ENCODE measurements at regions not wholly inside any gene's neighbourhood (a gene's known extent, or its start where the extent isn't known, plus 50 kb on each side); places are given as distances from the start of the nearest gene placed in this dataset.
"Not testable (repeated sequence)": the region's sequence is repeated elsewhere in the genome, so short reads cannot be mapped to it uniquely, and the experiment has no call there.

DNA sequence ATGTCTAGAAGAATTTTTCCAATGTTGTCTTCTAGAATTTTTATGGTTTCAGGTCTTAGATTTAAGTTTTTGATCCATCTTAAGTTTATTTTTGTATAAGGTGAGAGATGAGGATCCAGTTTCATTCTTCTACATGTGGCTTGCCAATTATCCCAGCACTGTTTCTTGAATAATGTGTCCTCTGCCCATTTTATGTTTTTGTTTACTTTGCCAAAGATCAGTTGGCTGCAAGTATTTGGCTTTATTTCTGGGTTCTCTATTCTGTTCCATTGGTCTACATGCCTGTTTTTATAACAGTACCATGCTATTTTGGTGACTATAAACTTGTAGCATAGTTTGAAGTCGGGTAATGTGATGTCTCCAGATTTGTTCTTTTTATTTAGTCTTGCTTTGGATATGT, 78.2 kb upstream of the PTPN13 start:
- H2AFZ ChIP-seq (ENCODE audit: low read depth, low read length); H3K4me2 ChIP-seq (ENCODE audit: insufficient read depth, low read length); H3K9me3 ChIP-seq (replicated peaks; ENCODE audit: control insufficient read depth, insufficient read depth, low read length); DNase-seq (ENCODE audit: low read depth, low spot score); H3K4me1 ChIP-seq (ENCODE audit: control insufficient read depth, extremely low read depth, insufficient read depth, low read length); H4K20me1 ChIP-seq (replicated peaks; ENCODE audit: control insufficient read depth, extremely low read depth, insufficient read depth, low read length); POLR2A ChIA-PET; BruUV-seq (replicated peaks); H3K9me1 ChIP-seq (replicated peaks; ENCODE audit: control insufficient read depth, extremely low read depth, insufficient read depth, low read length); H3K9ac ChIP-seq (replicated peaks; ENCODE audit: extremely low read depth, insufficient read depth, low read length); H3K79me2 ChIP-seq (ENCODE audit: control insufficient read depth, insufficient read depth, low read length); dilution Hi-C loops (cut with MboI; ENCODE audit: extremely low pct_ligation_motif_present, low sequenced_read_pairs); H3K27me3 ChIP-seq (ENCODE audit: control insufficient read depth in 2 of 2, insufficient read depth in 2 of 2, low read length in 2 of 2); H3K4me3 ChIP-seq (replicated peaks in 1 of 3; ENCODE audit: insufficient read depth in 1 of 3, low read depth in 1 of 3, low read length in 3 of 3); CTCF ChIA-PET; H3K36me3 ChIP-seq (ENCODE audit: control insufficient read depth in 2 of 2, extremely low read depth in 1 of 2, insufficient read depth in 2 of 2, low read length in 2 of 2); FAIRE-seq; intact Hi-C loops (cut with micrococcal nuclease); H3K27ac ChIP-seq (ENCODE audit: insufficient read depth, low read depth, low read length): not testable (repeated sequence)

DNA sequence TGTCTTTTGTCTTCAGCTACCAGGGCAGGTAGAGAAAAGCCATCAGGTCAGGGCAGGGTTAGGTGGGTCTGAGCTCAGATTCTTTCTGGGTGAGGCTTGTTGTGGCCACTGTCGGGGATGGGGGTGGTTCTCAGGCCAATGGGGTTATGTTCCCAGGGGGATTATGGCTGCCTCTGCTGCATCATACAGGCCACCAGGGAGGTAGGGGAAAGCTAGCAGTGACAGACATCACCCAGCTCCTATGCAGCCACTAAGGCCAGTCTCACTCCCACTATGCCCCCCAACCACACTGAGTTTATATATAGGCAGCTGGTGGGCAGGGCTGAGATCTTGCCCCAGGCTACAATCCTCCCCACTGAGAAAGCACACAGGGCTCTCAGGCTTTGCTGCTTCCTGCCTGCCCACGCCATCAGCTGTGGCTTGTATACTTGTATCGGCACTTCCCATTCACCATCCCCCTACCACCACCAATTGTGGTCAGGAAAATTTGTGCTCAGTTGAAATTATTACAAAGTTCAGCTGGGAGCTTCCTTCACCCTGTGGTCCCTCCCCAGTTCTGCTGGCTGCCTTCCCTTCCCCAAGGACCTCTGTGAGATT, 72.6 kb upstream of the PTPN13 start:
- Histone ChIP-seq H3K4me2 (ENCODE audit: insufficient read depth, low read length) (no peak overlapping the region), H3K4me1 (ENCODE audit: control insufficient read depth, extremely low read depth, insufficient read depth, low read length) (no peaks in the 10 kb centered on the region), H2AFZ (ENCODE audit: low read depth, low read length) (no peak overlapping the region), H3K79me2 (ENCODE audit: control insufficient read depth, insufficient read depth, low read length) (no peaks in the 10 kb centered on the region), H4K20me1 (replicated peaks; ENCODE audit: control insufficient read depth, extremely low read depth, insufficient read depth, low read length) (no peaks in the 10 kb centered on the region), H3K9me3 (replicated peaks; ENCODE audit: control insufficient read depth, insufficient read depth, low read length) (no peaks in the 10 kb centered on the region), H3K36me3 (ENCODE audit: control insufficient read depth in 2 of 2, extremely low read depth in 1 of 2, insufficient read depth in 2 of 2, low read length in 2 of 2) (no peaks in the 10 kb centered on the region), H3K4me3 (replicated peaks in 1 of 3; ENCODE audit: insufficient read depth in 1 of 3, low read depth in 1 of 3, low read length in 3 of 3) (no peak overlapping the region), H3K9me1 (replicated peaks; ENCODE audit: control insufficient read depth, extremely low read depth, insufficient read depth, low read length) (no peaks in the 10 kb centered on the region), H3K27ac (ENCODE audit: insufficient read depth, low read depth, low read length) (no peak overlapping the region), H3K9ac (replicated peaks; ENCODE audit: extremely low read depth, insufficient read depth, low read length) (no peak overlapping the region), H3K27me3 (ENCODE audit: control insufficient read depth in 2 of 2, insufficient read depth in 2 of 2, low read length in 2 of 2) (peaks cover 4 to 15% of the 10 kb centered on the region in 2 experiments)
- FAIRE-seq (no peak), DNase-seq (ENCODE audit: low read depth, low spot score) (no peak)
- ChIA-PET CTCF (interaction anchor here (0.7 to 6.6 kb wide), 9 partner anchors 22 to 382 kb away, joined by 3 to 39 read pairs (median 5); partner anchors contain the start of gene PTPN13), POLR2A (no interaction called here)
- dilution Hi-C loops (cut with MboI; ENCODE audit: extremely low pct_ligation_motif_present, low sequenced_read_pairs), result no loop called here
- no TSS peak for BruUV-seq (replicated peaks)
- TF ChIP-seq POLR2A (IDR thresholded peaks at IDR 0.05; ENCODE audit: low read depth, low read length), result no peak
- TF ChIP-seq, protein P1, sequence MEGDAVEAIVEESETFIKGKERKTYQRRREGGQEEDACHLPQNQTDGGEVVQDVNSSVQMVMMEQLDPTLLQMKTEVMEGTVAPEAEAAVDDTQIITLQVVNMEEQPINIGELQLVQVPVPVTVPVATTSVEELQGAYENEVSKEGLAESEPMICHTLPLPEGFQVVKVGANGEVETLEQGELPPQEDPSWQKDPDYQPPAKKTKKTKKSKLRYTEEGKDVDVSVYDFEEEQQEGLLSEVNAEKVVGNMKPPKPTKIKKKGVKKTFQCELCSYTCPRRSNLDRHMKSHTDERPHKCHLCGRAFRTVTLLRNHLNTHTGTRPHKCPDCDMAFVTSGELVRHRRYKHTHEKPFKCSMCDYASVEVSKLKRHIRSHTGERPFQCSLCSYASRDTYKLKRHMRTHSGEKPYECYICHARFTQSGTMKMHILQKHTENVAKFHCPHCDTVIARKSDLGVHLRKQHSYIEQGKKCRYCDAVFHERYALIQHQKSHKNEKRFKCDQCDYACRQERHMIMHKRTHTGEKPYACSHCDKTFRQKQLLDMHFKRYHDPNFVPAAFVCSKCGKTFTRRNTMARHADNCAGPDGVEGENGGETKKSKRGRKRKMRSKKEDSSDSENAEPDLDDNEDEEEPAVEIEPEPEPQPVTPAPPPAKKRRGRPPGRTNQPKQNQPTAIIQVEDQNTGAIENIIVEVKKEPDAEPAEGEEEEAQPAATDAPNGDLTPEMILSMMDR (IDR thresholded peaks at IDR 0.05; ENCODE audit: extremely low read depth in 1 of 2, insufficient read depth in 1 of 2, low read depth in 1 of 2, low read length in 2 of 2), result no peak
- TF ChIP-seq FOS (IDR thresholded peaks at IDR 0.05; ENCODE audit: borderline replicate concordance, insufficient read depth, low read length), result no peak
- TF ChIP-seq MYC (IDR thresholded peaks at IDR 0.05; ENCODE audit: low read depth, low read length), result no peak
- TF ChIP-seq POLR2AphosphoS5 (IDR thresholded peaks at IDR 0.05; ENCODE audit: insufficient read depth, low read depth, low read length), result no peak
- no peak for TF ChIP-seq GATA2 (IDR thresholded peaks at IDR 0.05; ENCODE audit: insufficient read depth, insufficient read length, low read depth, low read length)
- TF ChIP-seq EZH2 (IDR thresholded peaks at IDR 0.05; ENCODE audit: borderline replicate concordance, low read depth, low read length, severe bottlenecking), result no peak
- TF ChIP-seq JUN (IDR thresholded peaks at IDR 0.05; ENCODE audit: borderline replicate concordance, insufficient read depth, insufficient read length, low read depth), result no peak
- TF ChIP-seq, protein P2, sequence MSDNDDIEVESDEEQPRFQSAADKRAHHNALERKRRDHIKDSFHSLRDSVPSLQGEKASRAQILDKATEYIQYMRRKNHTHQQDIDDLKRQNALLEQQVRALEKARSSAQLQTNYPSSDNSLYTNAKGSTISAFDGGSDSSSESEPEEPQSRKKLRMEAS (IDR thresholded peaks at IDR 0.05; ENCODE audit: insufficient read depth, insufficient read length), result no peak
- intact Hi-C loops (cut with micrococcal nuclease), result no loop called here
